Suprapubic skin (tissue), 4 donors: ENCODE measurements at regions not wholly inside any gene's neighbourhood (a gene's known extent, or its start where the extent isn't known, plus 50 kb on each side); places are given as distances from the start of the nearest gene placed in this dataset.
"Not testable (repeated sequence)": the region's sequence is repeated elsewhere in the genome, so short reads cannot be mapped to it uniquely, and the experiment has no call there.

Source experiments
- DNase-seq, 2 donors: peaks; one replicate each; pipeline ENCODE4 v3.0.0-alpha.2; 2019; ENCODE audit warnings: low spot score in 2 of 2
- H3K27ac ChIP-seq: fragments of 200-600 bp; sonication (generic); one replicate; pipeline ENCODE4 v1.5.1; 2019
- H3K27me3 ChIP-seq: fragments of 200-600 bp; sonication (generic); one replicate; pipeline ENCODE4 v1.5.1; 2019
- H3K36me3 ChIP-seq: fragments of 200-600 bp; sonication (generic); one replicate; pipeline ENCODE4 v1.5.1; 2019
- H3K4me1 ChIP-seq: fragments of 200-600 bp; sonication (generic); one replicate; pipeline ENCODE4 v1.5.1; 2019
- H3K4me3 ChIP-seq: fragments of 200-600 bp; sonication (generic); one replicate; pipeline ENCODE4 v1.5.1; 2019; ENCODE audit warnings: mild to moderate bottlenecking
- H3K9me3 ChIP-seq: fragments of 200-600 bp; sonication (generic); one replicate; pipeline ENCODE4 v1.5.1; 2019
- EP300 ChIP-seq: sonication (generic); formaldehyde crosslinking; IDR thresholded peaks from one replicate; pipeline ENCODE4 v1.6.1; 2017; ENCODE audit warnings: antibody characterized with exemption
- POLR2A ChIP-seq, 2 donors: fragments of 450-650 bp; IDR thresholded peaks; one replicate each; pipeline ENCODE4 v1.6.1; 2017; ENCODE audit warnings: antibody characterized with exemption in 2 of 2, mild to moderate bottlenecking in 2 of 2, moderate library complexity in 2 of 2
- POLR2AphosphoS5 ChIP-seq, 3 donors: sonication (generic); formaldehyde crosslinking; IDR thresholded peaks; one replicate each; pipeline ENCODE4 v1.6.1; 2017; ENCODE audit warnings: antibody characterized with exemption in 3 of 3
- WGBS: methylation state at CpG from one replicate; pipeline ENCODE4 v1.1.5; 2018; 5-methylcytosine and 5-hydroxymethylcytosine counted together
- TF ChIP-seq, protein P1 (sequence below), 2 donors: fragments of 200-600 bp in 1 of 2; fragments of 450-650 bp in 1 of 2; sonication (generic) in 1 of 2; IDR thresholded peaks; one replicate each; pipeline ENCODE4 v1.5.1; 2016 to 2019; ENCODE audit warnings: antibody characterized with exemption in 2 of 2, mild to moderate bottlenecking in 1 of 2, moderate library complexity in 1 of 2

DNA sequence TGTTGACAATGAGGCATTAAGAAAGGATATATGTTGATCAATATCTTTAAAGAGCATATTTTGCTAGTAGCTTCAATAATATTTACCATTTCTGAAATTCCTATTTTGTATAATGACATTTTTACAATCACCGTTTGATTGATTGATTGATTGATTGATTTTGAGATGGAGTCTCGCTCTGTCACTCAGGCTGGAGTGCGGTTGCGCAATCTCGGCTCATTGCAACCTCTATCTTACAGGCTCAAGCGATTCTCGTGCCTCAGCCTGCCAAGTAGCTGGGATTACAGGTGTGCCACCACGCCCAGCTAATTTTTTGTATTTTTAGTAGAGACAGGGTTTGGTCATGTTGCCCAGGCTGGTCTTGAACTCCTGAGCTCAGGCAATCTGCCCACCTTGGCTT is 150.9 kb upstream of the TEX13D start:
- DNase-seq, H3K4me1 ChIP-seq, H3K36me3 ChIP-seq, H3K27ac ChIP-seq, H3K27me3 ChIP-seq, H3K9me3 ChIP-seq, H3K4me3 ChIP-seq: not testable (repeated sequence)
- WGBS, result 92% methylated on average over 7 of the region's 8 CpGs

DNA sequence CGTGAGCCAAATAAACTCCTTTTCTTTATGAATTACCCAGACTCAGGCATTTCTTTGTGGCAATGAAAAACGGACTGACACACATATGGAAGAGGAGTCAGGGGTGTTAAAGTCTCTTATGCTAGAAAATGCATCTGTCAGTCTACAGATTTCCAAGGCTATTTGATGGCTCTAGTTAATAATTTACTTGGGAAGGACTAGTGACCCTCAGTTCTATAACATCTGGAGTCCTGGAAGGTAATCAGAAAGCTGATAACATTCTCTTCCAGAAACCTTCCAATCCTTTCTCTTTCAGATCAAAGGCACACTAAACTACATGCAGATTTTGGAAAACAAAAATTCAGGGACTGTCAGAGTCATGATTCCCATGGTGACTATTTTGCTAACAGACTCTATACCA is 142.0 kb upstream of the TEX13D start:
- Histone ChIP-seq H3K36me3 (no peaks in the 10 kb centered on the region), H3K4me3 (no peak overlapping the region), H3K9me3 (no peaks in the 10 kb centered on the region), H3K27me3 (no peaks in the 10 kb centered on the region), H3K27ac (no peak overlapping the region), H3K4me1 (no peaks in the 10 kb centered on the region)
- 49% methylated on average over 2 of the region's 2 CpGs for WGBS
- DNase-seq, result no peak
- TF ChIP-seq POLR2AphosphoS5 (IDR thresholded peaks at IDR 0.05) (no peak), POLR2A (IDR thresholded peaks at IDR 0.05) (no peak), EP300 (no peak)
- TF ChIP-seq, protein P1, sequence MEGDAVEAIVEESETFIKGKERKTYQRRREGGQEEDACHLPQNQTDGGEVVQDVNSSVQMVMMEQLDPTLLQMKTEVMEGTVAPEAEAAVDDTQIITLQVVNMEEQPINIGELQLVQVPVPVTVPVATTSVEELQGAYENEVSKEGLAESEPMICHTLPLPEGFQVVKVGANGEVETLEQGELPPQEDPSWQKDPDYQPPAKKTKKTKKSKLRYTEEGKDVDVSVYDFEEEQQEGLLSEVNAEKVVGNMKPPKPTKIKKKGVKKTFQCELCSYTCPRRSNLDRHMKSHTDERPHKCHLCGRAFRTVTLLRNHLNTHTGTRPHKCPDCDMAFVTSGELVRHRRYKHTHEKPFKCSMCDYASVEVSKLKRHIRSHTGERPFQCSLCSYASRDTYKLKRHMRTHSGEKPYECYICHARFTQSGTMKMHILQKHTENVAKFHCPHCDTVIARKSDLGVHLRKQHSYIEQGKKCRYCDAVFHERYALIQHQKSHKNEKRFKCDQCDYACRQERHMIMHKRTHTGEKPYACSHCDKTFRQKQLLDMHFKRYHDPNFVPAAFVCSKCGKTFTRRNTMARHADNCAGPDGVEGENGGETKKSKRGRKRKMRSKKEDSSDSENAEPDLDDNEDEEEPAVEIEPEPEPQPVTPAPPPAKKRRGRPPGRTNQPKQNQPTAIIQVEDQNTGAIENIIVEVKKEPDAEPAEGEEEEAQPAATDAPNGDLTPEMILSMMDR (IDR thresholded peaks at IDR 0.05), result no peak

DNA sequence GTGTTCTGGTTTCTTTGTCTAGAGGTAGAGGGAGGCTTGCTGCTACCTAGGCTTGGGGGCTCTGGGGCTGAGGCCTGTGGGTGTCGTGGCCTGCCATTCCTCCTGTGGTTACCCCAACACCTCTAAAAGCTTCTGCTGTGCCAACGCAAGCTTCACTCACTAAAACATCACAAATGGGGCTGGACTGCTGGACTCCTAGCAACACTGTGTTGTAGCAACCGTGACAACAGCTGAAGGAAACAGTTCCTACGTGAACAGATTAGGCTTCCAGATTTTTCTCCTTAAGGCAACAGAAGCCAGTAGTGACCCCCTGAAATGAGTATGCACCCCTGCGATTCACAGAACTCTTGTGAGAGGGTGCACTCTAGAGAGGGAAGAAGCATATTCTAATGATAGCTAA is 138.3 kb upstream of the TEX13D start:
- Histone ChIP-seq H3K27me3 (no peaks in the 10 kb centered on the region), H3K36me3 (no peaks in the 10 kb centered on the region), H3K4me1 (no peaks in the 10 kb centered on the region), H3K9me3 (no peaks in the 10 kb centered on the region), H3K27ac (no peak overlapping the region), H3K4me3 (no peak overlapping the region)
- TF ChIP-seq POLR2A (IDR thresholded peaks at IDR 0.05), result no peak
- TF ChIP-seq EP300, result no peak
- TF ChIP-seq, protein P1 (IDR thresholded peaks at IDR 0.05), result no peak
- TF ChIP-seq POLR2AphosphoS5 (IDR thresholded peaks at IDR 0.05), result no peak
- DNase-seq, result no peak
- 64% methylated on average over 5 of the region's 5 CpGs for WGBS

DNA sequence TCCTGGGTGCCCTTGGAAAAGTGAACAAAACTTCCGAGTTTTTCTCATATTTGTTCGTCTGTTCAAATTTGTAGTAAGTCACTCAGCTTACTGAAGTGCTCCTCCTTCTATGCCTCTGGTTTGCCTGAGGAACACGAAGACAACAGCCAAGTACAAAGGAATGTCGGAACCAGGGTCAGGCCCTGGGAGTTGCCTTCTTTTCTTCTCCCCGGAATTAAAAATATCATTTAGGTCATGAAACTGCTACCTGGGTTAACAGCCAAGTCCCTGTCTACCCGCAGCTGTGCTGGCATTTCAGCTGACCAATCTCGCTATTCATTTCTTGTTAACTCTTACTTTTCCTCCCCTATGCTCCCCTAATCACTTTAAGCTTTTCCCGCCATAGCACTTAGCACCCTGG is 137.6 kb upstream of the TEX13D start:
- Histone ChIP-seq H3K27me3 (no peaks in the 10 kb centered on the region), H3K36me3 (no peaks in the 10 kb centered on the region), H3K4me1 (no peaks in the 10 kb centered on the region), H3K4me3 (no peak overlapping the region), H3K9me3 (no peaks in the 10 kb centered on the region), H3K27ac (no peak overlapping the region)
- TF ChIP-seq EP300 (no peak), POLR2AphosphoS5 (IDR thresholded peaks at IDR 0.05) (no peak), POLR2A (IDR thresholded peaks at IDR 0.05) (no peak)
- TF ChIP-seq, protein P1 (IDR thresholded peaks at IDR 0.05), result no peak
- no peak for DNase-seq
- WGBS, result 42% methylated on average over 8 of the region's 8 CpGs

DNA sequence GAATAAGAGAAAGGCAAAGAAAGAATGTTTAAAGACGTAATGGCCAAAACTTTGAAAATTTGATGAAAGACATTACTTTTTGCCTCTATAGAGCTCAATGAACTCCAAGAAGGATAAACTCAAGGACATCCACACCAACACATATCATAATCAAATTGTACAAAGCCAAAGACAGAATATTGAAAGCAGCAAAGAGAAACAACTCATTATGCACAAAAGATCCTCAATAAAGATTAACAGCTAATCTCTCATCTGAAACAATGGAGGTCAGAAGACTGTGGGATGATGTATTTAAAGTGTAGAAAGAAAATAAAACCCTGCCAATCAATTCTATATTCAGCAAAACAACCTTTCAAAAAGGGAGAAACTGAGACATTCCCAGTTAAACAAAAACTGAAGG is 129.1 kb upstream of the TEX13D start:
- no peak for TF ChIP-seq POLR2A (IDR thresholded peaks at IDR 0.05)
- no peak for TF ChIP-seq EP300
- no peak for TF ChIP-seq POLR2AphosphoS5 (IDR thresholded peaks at IDR 0.05)
- Histone ChIP-seq H3K36me3 (no peaks in the 10 kb centered on the region), H3K27me3 (no peaks in the 10 kb centered on the region), H3K27ac (no peak overlapping the region), H3K4me1 (no peaks in the 10 kb centered on the region), H3K9me3 (no peaks in the 10 kb centered on the region), H3K4me3 (no peak overlapping the region)
- 93% methylated on average over 1 of the region's 1 CpG for WGBS
- no peak for DNase-seq

DNA sequence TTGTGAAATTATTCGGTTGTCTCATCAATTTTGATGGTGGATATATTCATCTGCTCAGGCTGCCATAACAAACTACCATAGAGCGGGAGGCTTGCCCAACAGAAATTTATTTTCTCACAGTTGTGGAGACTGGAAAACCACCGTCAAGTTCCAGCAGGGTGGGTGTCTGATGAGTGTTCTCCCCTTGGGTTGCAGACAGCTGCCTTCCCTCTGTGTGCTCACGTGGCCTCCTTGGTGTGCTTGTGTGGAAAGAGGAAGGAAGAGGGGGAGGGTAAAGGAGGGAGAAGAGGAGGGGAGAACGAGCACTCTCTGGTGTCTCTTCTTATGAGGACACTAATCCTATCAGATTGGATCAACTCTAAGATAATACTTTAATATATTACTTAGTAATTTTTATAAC is 123.8 kb upstream of the TEX13D start:
- Histone ChIP-seq H3K9me3 (no peaks in the 10 kb centered on the region), H3K27ac (no peak overlapping the region), H3K27me3 (no peaks in the 10 kb centered on the region), H3K4me1 (no peaks in the 10 kb centered on the region), H3K36me3 (no peaks in the 10 kb centered on the region), H3K4me3 (no peak overlapping the region)
- no peak for TF ChIP-seq POLR2A (IDR thresholded peaks at IDR 0.05)
- TF ChIP-seq, protein P1 (IDR thresholded peaks at IDR 0.05), result no peak
- no peak for TF ChIP-seq POLR2AphosphoS5 (IDR thresholded peaks at IDR 0.05)
- no peak for TF ChIP-seq EP300
- no peak for DNase-seq
- WGBS, result 48% methylated on average over 5 of the region's 5 CpGs
